ENCODE measurements at regions not wholly inside any gene's neighbourhood (a gene's known extent, or its start where the extent isn't known, plus 50 kb on each side); places are given as distances from the start of the nearest gene placed in this dataset.

- no peak for DNase-seq (ENCODE audit: low read depth)
These were observed 187.4 kb upstream of the ATP1B1 start for GRCh38 chr1:168918860-168919741.

- no peak for DNase-seq (ENCODE audit: low read depth)
These were observed 185.9 kb upstream of the ATP1B1 start for GRCh38 chr1:168920456-168921094.

- DNase-seq (ENCODE audit: low read depth): no peak
These were observed 184.9 kb upstream of the ATP1B1 start for GRCh38 chr1:168921629-168922028.

- no peak for DNase-seq (ENCODE audit: low read depth)
These were observed 182.9 kb upstream of the ATP1B1 start for GRCh38 chr1:168923521-168924136.

- no peak for DNase-seq (ENCODE audit: low read depth)
These were observed 181.5 kb upstream of the ATP1B1 start for GRCh38 chr1:168924976-168925375.

- DNase-seq (ENCODE audit: low read depth): no peak
These were observed 180.3 kb upstream of the ATP1B1 start for GRCh38 chr1:168926236-168926635.

GRCh38 chr1:168932539-168932938 lies 174.0 kb upstream of the ATP1B1 start:
- DNase-seq (ENCODE audit: low read depth): no peak

- no peak for DNase-seq (ENCODE audit: low read depth)
These were observed 173.2 kb upstream of the ATP1B1 start for GRCh38 chr1:168933141-168933805.

- no peak for DNase-seq (ENCODE audit: low read depth)
These were observed 167.2 kb upstream of the ATP1B1 start for GRCh38 chr1:168939110-168939946.

GRCh38 chr1:168939947-168940223 lies 166.6 kb upstream of the ATP1B1 start:
- DNase-seq (ENCODE audit: low read depth): no peak

GRCh38 chr1:168941640-168942039 lies 164.8 kb upstream of the ATP1B1 start:
- DNase-seq (ENCODE audit: low read depth): no peak

- DNase-seq (ENCODE audit: low read depth): no peak
These were observed 164.3 kb upstream of the ATP1B1 start for GRCh38 chr1:168942165-168942564.

- no peak for DNase-seq (ENCODE audit: low read depth)
These were observed 160.6 kb upstream of the ATP1B1 start for GRCh38 chr1:168945870-168946269.

- no peak for DNase-seq (ENCODE audit: low read depth)
These were observed 159.4 kb upstream of the ATP1B1 start for GRCh38 chr1:168947041-168947440.

- no peak for DNase-seq (ENCODE audit: low read depth)
These were observed 156.8 kb upstream of the ATP1B1 start for GRCh38 chr1:168949672-168950071.

- DNase-seq (ENCODE audit: low read depth): no peak
These were observed 148.7 kb upstream of the ATP1B1 start for GRCh38 chr1:168957818-168958217.

GRCh38 chr1:168958562-168959289 lies 147.8 kb upstream of the ATP1B1 start:
- DNase-seq (ENCODE audit: low read depth): no peak

GRCh38 chr1:168959382-168959781 lies 147.1 kb upstream of the ATP1B1 start:
- no peak for DNase-seq (ENCODE audit: low read depth)

- no peak for DNase-seq (ENCODE audit: low read depth)
These were observed 146.4 kb upstream of the ATP1B1 start for GRCh38 chr1:168960114-168960513.

- no peak for DNase-seq (ENCODE audit: low read depth)
These were observed 145.9 kb upstream of the ATP1B1 start for GRCh38 chr1:168960595-168960994.

GRCh38 chr1:168963601-168964000 lies 142.9 kb upstream of the ATP1B1 start:
- DNase-seq (ENCODE audit: low read depth): no peak

All from activated gamma-delta T cell treated with anti-CD3 and anti-CD28 coated beads, Interleukin-2, amount 50 U/mL, for 16 hours (primary cell).